Glomerular visceral epithelial cell (primary cell): ENCODE measurements at regions not wholly inside any gene's neighbourhood (a gene's known extent, or its start where the extent isn't known, plus 50 kb on each side); places are given as distances from the start of the nearest gene placed in this dataset.

Source experiments
- DNase-seq: peaks from one replicate; pipeline ENCODE4 v3.0.0-alpha.2; 2016; ENCODE audit errors: extremely low spot score

DNA sequence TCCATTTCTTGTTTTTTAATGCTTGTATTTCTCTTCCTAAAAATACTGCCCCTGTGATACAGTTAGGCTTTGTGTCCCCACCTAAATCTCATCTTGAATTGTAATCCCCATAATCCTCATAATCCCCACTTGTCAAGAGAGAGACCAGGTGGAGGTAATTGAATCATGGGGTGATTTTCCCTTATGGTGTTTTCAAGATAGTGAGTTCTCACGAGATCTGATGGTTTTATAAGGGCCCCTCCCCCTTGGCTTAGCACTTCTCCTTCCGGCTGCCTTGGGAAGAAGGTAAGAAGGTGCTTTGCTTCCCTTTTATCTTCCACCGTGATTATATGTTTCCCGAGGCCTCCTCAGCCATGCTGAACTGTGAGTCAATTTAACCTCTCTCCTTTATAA, 227.4 kb downstream of the MAN2A1 start:
- no peak for DNase-seq

DNA sequence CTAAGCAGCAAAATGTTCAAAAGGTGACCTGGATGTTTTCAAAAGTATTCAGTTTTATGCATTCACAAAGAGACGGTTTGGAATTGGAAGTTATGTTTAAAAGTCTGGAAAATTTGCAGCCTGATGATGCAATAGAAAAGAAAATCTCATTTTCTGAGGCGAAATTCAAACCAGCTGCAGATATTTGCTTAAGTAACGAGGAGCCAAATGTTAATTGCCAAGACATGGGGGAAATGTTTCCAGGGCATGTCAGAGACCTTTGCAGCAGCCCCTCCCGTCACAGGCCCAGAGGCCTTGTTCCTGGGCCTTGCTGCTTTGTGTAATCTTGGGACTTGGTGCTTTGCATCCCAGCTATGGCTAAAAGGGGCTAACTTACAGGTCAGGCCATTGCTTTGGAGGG, 228.2 kb downstream of the MAN2A1 start:
- no peak for DNase-seq

DNA sequence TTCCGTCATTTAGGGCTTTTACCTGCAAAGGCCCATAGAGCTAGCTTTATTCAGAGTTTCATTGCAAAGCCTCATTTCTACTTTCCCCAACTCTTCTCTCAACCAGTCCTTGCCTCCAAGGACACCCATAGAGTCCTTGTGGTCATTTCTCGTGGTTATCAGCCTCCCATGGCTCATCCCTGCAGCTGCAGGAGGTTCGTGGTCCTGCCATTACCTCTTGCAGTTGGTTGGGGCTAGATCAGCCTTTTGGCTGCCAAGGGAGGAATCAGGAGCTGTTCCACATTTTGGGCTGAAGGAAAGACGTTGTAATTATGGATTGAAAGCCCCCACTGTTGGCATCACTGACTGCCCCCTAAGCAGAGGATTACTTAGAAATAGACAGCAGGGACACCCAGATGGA, 231.0 kb downstream of the MAN2A1 start:
- DNase-seq: no peak

DNA sequence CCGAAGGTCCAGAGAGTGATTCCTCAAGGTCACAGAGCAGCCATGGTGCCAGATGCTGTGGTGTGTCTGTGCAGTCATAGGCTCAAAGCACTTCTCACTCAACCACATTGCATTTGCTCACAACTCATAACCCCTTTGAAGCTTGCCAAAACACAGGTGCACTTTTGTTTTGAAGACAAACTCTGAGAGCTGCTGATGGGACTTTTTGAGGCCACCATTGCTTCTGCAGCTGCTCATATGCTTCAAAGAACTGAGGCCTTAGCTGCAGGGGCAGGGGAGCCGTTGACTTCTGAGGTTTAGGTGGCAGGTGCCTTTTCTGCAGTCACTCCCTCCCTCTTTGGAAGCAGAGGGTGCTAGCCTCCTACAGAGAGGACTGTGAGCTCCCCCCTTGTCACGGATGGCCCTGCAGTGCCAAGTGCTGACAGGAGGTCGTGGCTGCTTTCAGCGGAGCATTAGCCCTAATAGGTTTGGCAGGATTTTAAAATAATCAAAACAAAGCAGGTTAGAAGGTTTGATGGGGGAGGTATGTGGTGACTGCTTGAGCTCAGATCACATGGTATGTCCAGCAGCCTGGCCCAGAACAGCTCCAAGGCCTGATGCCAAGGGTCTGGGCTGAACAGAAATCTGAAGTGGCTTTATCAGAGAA, 232.1 kb downstream of the MAN2A1 start:
- no peak for DNase-seq

DNA sequence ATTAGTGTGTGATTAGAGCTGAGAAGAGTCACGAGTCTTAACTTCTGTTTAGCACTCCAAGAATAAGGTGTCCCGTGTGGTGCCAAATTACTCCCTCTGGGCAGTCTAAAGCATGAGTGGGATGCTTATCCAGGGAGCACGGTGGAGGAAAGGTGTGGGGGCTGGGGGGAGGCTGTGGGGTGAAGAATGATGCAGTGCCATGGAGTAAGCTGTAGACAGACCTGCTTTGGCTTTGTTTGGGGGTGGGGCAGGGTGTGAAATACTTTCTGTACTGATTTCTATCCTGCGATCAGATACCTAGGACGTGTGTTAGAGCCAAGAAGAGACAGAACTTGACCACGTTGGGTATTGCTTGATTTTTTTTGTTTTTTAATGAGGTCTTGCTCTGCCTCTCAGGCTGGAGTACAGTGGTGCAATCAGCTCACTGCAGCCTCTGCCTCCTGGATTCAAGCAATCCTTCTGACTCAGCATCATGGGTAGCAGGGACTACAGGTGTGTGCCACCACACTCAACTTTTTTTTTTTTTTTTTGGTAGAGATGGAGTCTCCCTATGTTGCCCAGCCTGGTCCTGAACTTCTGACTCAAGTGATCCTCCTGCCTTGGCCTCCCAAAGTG, 232.8 kb downstream of the MAN2A1 start:
- no peak for DNase-seq

DNA sequence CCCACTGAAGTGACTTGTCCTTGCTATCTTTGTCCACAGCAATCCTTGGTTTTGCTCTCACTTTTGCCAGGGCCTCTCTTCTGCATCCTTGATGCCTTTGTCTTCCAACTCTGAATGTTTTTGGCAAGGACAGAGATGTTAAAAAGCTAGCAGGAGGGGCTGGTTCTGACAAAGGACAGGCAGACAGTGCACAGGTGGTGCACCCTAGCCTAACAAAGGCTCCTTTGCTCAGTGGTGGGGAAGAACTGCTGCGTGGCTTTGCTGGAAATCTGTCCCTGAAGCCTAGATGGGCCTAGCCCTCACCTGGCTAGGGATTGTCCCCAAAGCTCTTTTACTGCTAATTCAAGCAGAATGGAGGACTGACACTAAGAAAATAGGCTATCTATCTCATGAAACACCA, 233.5 kb downstream of the MAN2A1 start:
- no peak for DNase-seq

DNA sequence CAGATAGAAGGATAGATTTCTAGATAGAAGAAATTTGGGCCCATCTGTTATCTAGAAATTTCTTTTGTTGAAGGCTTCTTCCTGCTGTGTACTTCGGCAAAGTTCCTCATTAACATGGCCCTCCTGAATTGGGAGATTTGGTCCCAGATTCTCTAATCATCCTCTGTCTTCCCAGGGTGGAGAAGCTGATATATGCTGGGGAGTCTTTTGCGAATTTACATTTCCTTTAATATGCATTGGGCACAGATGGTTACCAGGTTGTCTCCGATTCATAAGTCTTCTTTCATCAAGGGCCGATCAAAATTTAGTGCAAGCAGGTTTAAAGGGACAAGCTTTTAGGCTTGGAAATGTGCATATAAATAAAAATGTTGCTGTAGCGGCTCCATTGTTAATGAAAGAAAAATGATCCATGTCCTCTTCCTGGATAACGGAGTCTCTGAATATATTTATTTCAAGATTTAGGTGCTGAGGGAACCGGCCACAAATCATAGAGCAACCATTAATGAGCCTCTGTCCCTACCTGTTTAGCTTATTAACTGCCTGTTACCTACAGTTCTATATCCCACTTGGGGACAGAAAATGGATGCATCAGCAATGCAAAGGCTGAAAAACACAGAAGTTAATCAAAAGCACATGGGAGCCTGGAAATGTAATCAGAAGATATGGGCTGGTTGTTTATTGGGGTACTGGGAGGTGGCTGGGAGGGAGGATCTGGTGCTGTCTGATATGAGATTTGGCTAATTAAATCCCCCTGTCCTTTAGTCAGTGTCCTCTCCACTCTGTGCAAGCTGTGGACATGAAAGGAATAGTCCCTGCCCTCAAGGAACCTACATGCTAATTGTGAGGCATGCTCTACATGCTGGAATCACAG, 234.7 kb downstream of the MAN2A1 start:
- DNase-seq: no peak

DNA sequence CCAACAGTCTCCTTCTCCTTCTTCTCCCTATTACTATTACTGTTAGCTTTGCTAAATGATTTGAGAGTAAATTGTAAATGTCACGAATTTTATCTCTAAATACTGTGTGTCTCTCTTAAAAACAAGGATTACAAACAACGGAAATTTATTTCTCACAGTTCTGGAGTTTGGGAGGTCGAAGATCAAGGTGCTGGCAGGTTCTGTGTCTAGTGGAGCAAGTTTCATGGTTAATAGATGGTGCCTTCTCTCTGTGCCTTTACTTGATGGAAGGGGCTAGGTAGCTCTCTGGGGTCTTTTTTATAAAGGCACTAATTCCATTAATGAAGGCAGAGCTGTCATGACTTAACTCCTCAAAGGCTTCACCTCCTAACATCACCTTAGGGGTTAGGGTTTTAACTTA, 237.9 kb downstream of the MAN2A1 start:
- DNase-seq: no peak

DNA sequence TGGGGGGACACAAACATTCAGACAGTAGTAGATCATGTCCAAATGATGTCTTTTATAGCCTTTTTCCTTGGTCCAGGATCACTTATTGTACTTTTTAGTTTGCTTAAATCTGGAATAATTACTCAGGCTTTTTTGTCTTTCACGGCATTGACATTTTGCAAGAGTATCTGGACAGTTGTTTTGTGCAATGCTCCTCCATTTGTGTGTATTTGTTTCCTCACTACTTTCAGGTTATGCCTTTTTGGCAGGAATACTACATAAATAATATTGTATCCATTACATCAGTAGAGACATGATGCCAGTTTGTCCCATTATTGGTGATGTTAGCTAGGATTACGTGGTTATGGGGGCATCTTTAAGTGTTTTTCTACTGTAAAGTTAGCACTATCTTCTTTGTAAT, 238.3 kb downstream of the MAN2A1 start:
- no peak for DNase-seq

DNA sequence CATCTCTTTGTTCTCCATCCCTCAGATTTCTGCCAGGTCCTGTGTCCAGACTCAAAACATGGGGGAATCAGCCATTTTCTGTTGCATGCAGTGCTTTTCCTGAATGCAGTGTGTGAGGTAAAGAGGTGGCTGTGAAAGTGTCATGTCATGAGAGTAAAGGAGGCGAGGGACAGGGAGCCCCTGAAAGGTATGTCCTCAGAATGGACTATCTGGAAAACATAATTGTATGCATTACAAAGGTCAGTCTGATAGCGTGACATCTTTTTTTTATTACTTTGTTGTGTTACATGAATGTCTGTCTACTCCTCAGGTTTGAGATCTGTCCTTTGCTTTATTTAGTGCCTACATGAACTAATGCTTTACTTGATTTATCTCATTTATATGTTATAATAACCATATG, 239.1 kb downstream of the MAN2A1 start:
- DNase-seq: no peak

DNA sequence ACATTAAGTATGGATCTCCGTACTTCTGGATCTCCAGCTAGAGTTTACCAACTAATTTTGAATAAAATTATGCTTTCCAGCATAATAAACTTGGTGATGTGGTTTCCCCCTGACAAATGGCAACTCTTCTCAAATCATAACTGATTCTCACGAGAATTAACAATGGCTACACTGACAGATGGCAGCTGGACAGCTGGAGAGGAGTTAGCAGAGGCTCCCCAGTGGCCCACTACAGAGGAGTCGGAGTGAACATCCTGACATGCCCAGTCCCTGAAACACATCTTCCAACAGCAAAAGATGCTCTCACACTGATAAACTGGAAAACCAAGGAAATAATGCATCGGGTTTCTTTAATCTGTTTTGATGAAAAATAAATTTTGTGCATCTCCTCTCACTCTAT, 239.6 kb downstream of the MAN2A1 start:
- no peak for DNase-seq

DNA sequence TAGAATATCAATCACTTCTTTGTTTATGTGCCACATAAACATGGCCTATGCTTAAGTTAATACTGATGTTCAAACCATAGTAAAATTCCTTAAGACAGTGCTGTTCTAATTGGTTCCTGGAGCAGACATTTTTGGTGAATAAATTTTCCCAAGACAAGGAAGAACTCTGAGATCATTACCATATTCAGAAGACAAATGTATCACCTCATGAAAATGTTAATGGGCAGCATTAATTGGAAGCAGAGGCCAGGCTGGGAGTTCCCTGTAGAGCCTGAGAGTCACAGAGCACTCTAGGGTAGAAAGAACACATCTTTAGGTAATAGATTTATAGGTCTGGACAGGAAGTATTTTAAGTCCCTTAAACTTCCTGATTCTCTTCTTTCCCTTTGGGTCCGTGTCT, 240.2 kb downstream of the MAN2A1 start:
- DNase-seq: no peak

DNA sequence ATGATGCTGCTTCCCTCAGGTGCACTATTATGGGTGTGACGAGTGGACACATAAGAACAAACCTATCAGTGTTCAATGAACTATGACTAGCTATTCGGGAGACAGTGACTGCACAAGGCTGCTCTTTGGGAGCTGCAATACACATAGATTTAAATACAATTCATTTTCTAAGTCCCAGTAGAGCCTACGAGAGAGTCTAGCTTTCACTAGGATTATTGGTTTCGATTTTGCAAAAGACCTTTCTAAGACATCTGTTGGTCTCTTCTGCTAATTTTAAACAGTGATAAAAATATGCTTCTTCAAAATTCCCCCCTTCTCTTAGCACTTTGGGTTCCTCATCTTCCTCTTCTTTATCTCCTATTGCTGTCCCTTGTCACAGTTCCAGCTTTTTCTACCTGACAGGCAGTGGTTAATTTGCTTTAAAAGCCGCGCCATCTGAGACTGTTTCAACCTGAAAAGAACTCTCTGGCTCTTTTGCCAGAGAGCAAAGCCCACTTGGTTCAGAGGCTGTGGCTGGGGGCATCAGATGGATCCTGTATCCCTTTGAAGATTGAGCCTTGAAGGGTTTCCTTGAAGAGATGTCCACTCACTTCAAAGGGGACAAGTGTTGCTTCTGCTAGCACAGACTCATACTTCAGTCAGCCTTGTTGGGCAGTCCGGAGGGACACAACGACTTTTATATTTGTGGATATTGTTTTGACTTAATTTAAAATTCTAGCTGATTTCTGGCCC, 241.5 kb downstream of the MAN2A1 start:
- DNase-seq: no peak

DNA sequence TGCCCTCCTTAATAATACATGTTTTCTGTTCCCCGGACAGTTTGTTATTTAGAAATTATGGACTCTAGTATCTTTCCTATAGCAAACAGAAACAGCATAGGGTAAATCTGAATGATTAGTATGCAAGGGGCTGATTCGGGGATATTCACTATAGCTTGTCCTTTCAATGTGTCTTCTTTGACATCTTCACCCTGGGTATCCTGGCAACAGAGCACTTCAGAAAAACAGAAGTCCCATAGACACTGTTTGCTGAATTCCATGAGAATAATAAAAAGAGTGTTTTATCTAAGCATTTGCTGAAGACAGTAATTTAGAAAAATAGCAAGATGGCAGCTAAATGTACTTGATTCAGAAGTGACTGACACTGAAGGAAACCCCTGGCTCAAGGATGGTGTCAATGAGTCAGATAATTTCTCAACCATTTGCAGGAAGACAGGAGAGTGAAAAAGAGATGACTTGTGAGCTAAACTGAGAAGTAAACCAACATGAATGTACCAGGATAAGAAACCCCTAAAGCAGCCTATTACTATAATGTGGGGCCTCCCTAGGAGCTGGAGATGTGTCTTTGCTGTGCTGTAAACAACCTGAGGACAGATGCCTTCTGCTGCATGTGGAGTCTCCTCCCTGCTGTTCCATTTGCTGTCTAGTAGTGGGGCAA, 246.2 kb downstream of the MAN2A1 start:
- DNase-seq: no peak

DNA sequence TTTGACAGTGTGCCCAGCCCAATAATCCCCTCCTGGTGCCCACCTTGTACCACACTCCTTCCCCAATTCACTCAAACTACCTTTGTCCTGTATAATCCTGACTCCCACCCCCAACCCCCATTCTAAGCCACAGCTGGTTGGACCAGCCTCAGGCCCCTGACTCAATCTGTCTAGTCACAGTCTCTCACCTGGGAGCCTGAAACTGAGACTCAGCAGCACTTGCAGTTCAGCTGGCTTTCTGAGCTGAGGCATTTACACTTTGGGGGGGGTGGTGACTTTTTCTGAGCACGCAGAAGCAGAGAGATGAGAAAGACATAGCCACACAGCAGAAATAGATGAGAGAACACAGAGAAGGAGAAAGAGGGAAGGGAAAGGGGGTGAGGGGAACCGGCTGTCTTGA, 247.3 kb downstream of the MAN2A1 start:
- DNase-seq: no peak

DNA sequence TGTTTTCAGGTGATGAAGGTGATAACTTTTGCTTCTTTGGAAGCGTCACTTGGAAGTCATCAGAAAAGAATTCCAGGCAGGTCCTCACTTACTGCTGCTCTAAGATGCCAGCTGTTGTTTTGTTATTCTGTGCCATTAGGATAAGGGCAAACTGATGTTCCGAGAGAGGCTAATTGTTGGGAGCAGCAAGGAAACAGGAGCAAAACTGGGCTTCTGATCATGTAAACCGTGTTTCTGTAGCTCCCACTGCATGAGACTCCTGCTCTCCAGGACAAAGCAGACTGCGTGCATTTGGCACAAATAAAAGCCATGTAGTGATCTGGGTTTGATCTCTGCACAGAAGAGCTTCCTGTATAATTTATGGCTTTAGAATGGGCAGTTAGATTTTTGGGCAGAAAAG, 248.2 kb downstream of the MAN2A1 start:
- no peak for DNase-seq

DNA sequence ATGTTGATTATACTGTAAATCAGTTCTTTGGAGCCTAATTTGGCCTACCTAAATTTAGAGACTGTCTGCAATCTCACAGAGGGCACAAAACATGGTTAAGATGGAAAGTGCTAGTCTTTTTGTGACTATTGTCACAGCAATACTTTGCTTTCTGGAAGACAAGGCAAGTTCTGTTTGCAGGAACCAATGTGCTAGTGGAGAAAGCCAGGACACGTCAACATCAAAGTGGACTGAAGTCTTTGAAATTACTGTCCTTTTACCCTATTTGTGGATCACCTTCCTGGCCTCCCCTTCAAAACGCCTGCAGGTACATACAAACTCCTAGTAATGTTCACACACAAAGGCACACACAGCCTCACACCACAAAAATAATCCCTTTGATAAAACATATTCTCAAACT, 248.7 kb downstream of the MAN2A1 start:
- no peak for DNase-seq

DNA sequence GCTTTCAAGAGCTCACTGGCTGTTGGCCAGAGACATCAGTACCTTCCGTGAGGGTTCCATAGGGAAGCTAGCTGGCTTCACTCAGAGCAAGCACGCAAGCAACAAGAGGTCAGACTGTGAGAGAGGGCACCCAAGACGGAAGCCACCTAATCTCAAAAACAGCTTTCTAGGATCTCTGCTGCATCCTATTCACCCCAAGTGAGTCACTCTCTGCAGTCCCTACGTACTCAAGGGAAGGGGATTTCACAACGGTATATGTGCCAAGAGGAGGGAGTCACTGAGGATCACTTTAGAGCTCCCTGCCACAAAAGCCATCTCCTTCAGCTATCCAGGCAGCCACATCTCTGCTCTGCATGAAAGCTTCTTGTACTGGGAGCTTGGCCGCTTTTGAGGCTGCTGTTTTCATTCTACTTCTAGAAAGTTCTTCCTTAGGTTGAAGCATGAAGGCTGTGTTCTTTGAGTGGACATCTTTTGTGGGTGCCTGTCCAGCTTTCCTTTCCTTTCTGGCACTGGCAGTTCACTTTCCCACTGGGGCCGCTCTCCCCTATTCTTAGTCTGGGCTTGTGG, 249.5 kb downstream of the MAN2A1 start:
- DNase-seq: no peak

DNA sequence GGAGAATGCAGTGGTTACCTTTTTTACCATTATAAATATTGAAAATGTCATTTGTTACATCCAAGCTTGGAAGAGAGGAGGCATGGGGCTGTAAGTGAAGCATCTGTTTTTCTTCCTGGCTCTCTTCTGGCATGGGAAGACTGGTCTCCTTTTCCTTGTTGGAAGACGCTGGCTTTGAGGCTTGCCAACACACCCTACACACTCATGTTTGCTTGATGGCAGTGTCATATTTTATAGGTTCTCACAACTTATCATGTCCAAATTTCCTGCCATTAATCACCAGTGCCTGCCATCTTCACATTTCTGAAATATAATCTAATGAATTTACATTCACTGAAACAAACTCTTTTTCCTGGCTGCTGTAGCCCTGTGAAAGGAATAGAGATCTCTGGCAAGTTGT, 252.9 kb downstream of the MAN2A1 start:
- no peak for DNase-seq

DNA sequence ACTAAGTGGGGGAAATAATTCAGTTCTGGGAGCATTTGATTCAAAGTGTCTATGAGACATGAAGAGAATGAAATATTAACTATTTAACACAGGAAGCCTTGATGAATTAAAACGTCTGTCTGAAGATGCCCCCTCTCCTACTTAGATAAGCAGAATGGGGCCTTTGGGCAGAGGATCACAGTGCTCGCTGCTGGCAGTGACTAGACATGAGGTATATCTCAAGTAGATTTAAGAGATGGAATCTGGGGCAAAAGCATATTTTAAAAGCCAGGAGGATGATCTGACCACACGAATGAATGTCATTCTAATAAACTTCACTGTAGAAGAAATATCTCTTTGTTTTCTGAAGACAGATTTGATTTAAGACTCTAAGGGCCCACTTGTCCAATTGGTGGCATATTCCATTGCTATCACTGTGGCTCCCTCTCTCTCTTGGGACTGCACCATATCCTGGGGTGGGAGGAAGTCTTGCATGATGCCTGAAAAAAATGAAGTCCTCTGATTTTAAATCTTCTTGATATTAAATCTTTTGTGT, 254.0 kb downstream of the MAN2A1 start:
- DNase-seq: no peak

DNA sequence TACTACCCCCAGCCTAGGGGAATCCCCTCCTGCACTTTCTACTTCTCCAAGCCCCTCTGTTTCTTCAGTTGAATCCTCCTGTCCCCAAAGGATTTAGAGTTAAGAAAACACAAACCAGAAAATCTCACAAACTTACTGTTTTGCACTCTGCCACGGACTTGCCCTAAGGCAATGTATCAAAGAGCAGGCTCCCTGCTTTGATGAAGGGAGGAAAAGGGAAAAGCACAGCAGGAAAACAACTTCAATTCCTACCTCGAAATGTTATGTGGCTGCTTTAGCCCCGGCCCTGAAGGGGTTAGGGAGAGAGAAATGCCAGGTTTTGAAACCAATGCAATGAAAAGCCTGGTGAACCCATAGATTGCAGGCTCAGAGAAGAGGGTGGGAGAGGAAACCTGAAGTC, 254.7 kb downstream of the MAN2A1 start:
- DNase-seq: no peak
